ENCODE measurements at regions not wholly inside any gene's neighbourhood (a gene's known extent, or its start where the extent isn't known, plus 50 kb on each side); places are given as distances from the start of the nearest gene placed in this dataset.

DNA sequence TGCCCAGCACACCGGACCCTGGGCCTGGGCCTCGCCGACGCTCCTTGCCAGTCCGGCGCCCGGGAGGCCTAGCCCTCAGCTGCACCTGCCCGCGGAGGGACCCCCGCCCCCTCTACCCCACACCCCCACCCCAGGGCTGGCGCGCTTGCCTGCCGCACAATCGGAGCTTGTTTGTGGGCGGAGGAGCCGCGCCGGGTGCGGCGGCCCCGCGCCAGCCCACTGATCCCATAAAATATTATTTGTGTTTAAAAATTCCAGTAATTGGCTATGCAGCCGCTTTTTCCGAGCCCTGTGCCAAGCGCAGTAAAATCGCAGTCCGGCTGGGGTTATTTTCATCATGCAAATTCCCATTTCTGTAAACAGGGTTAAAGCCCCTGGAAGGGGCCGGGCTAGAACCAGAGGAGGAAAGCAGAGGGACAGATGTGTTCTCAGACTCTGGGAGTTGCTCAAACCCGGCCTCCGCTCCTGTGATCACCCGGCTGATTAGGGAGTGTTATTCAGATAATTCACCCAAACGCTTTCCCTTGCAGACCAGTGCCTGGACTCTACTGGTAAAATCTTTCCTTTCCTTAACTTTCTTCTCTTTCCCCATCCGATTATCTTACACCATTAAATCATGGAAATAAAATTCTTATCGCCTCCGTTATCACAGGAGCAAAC, 93.1 kb downstream of the NCR2 start:
- TF ChIP-seq, protein P1, sequence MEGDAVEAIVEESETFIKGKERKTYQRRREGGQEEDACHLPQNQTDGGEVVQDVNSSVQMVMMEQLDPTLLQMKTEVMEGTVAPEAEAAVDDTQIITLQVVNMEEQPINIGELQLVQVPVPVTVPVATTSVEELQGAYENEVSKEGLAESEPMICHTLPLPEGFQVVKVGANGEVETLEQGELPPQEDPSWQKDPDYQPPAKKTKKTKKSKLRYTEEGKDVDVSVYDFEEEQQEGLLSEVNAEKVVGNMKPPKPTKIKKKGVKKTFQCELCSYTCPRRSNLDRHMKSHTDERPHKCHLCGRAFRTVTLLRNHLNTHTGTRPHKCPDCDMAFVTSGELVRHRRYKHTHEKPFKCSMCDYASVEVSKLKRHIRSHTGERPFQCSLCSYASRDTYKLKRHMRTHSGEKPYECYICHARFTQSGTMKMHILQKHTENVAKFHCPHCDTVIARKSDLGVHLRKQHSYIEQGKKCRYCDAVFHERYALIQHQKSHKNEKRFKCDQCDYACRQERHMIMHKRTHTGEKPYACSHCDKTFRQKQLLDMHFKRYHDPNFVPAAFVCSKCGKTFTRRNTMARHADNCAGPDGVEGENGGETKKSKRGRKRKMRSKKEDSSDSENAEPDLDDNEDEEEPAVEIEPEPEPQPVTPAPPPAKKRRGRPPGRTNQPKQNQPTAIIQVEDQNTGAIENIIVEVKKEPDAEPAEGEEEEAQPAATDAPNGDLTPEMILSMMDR (IDR thresholded peaks at IDR 0.05; ENCODE audit: low read depth, low read length): no peak
- no peak for TF ChIP-seq EZH2phosphoT487 (IDR thresholded peaks at IDR 0.05; ENCODE audit: low read depth)

All from OCI-LY3 (cell line).